T follicular helper cell (primary cell): ENCODE measurements at regions not wholly inside any gene's neighbourhood (a gene's known extent, or its start where the extent isn't known, plus 50 kb on each side); places are given as distances from the start of the nearest gene placed in this dataset.

Experiments
- DNase-seq: peaks from one replicate; pipeline ENCODE4 v3.0.0-alpha.2; 2020; ENCODE audit warnings: low read depth

GRCh38 chr3:151992326-151993041 lies 119.0 kb downstream of the SUCNR1 start:
- no peak for DNase-seq

GRCh38 chr3:151995091-151995490 lies 121.6 kb downstream of the SUCNR1 start:
- DNase-seq: no peak

- DNase-seq: no peak
Measured at GRCh38 chr3:151998744-151999143, 125.3 kb downstream of the SUCNR1 start.

GRCh38 chr3:151999936-152000335 lies 126.5 kb downstream of the SUCNR1 start:
- no peak for DNase-seq

- DNase-seq: no peak
Measured at GRCh38 chr3:152011812-152012735, 138.6 kb downstream of the SUCNR1 start.

GRCh38 chr3:152019508-152019907 lies 146.1 kb downstream of the SUCNR1 start:
- no peak for DNase-seq

GRCh38 chr3:152021951-152022461 lies 148.6 kb downstream of the SUCNR1 start:
- no peak for DNase-seq

- no peak for DNase-seq
Measured at GRCh38 chr3:152026033-152026556, 152.7 kb downstream of the SUCNR1 start.

- DNase-seq: no peak
Measured at GRCh38 chr3:152030320-152030719, 156.9 kb downstream of the SUCNR1 start.

- no peak for DNase-seq
Measured at GRCh38 chr3:152031321-152031720, 157.9 kb downstream of the SUCNR1 start.

GRCh38 chr3:152037297-152037696 lies 163.9 kb downstream of the SUCNR1 start:
- DNase-seq: no peak

GRCh38 chr3:152037953-152038352 lies 164.5 kb downstream of the SUCNR1 start:
- no peak for DNase-seq

- no peak for DNase-seq
Measured at GRCh38 chr3:152038490-152038889, 165.0 kb downstream of the SUCNR1 start.

- DNase-seq: no peak
Measured at GRCh38 chr3:152039887-152040286, 166.4 kb downstream of the SUCNR1 start.

GRCh38 chr3:152040319-152040718 lies 166.9 kb downstream of the SUCNR1 start:
- no peak for DNase-seq

- DNase-seq: no peak
Measured at GRCh38 chr3:152043620-152044019, 170.2 kb downstream of the SUCNR1 start.

- DNase-seq: no peak
Measured at GRCh38 chr3:152046280-152046679, 172.8 kb downstream of the SUCNR1 start.

GRCh38 chr3:152047465-152047864 lies 174.0 kb downstream of the SUCNR1 start:
- DNase-seq: no peak

- DNase-seq: no peak
Measured at GRCh38 chr3:152048831-152049230, 175.4 kb downstream of the SUCNR1 start.

- no peak for DNase-seq
Measured at GRCh38 chr3:152050903-152051302, 177.5 kb downstream of the SUCNR1 start.

GRCh38 chr3:152051501-152052404 lies 178.3 kb downstream of the SUCNR1 start:
- DNase-seq: no peak

GRCh38 chr3:152053866-152054265 lies 180.4 kb downstream of the SUCNR1 start:
- no peak for DNase-seq
